ENCODE measurements at regions not wholly inside any gene's neighbourhood (a gene's known extent, or its start where the extent isn't known, plus 50 kb on each side); places are given as distances from the start of the nearest gene placed in this dataset.
A peak's percentile ranks its signal among the peaks of the same experiment; 100 is the strongest.

- TF ChIP-seq ZBTB33 (IDR thresholded peaks at IDR 0.05; ENCODE audit: borderline replicate concordance, low read depth), result no peak
Observed at GRCh38 chr3:70734756-70735155, 422.3 kb upstream of the MDFIC2 start (continued).

GRCh38 chr3:70731046-70731445, 418.6 kb upstream of the MDFIC2 start:
- TF ChIP-seq NRF1 (IDR thresholded peaks at IDR 0.05; ENCODE audit: low read depth, low read length), result no peak
- TF ChIP-seq IRF3 (IDR thresholded peaks at IDR 0.05; ENCODE audit: low read depth, low read length), result no peak
- H3K4me1 ChIP-seq (ENCODE audit: control insufficient read depth in 1 of 2, insufficient read depth in 2 of 2, low read depth in 1 of 2, low read length in 1 of 2), result no peaks in the 10 kb centered on the region; a peak in 2 of 4 replicates
- H3K9me3 ChIP-seq, result no peaks in the 10 kb centered on the region
- ChIA-PET CTCF (interaction anchor here (1.3 kb wide), 1 partner anchor 10 kb away, joined by 3 read pairs; no protein-coding TSS in a partner anchor), POLR2A (no interaction called here)
- no peak overlapping the region for H3K9ac ChIP-seq
- H4K20me1 ChIP-seq (ENCODE audit: insufficient read depth), result no peaks in the 10 kb centered on the region
- H3K9me2 ChIP-seq, result no peaks in the 10 kb centered on the region
- H3K27ac ChIP-seq (ENCODE audit: low read depth in 2 of 2, low read length in 1 of 2), result no peak overlapping the region
- no peak overlapping the region for H3K4me3 ChIP-seq (ENCODE audit: low read depth in 2 of 2, low read length in 1 of 2)
- no peaks in the 10 kb centered on the region for H3K79me2 ChIP-seq (ENCODE audit: insufficient read depth)
- H3K36me3 ChIP-seq (replicated peaks in 1 of 2; ENCODE audit: control insufficient read depth in 1 of 2, insufficient read depth in 2 of 2, low read length in 1 of 2), result no peaks in the 10 kb centered on the region
- DNase-seq, result no peak
- no peak overlapping the region for H2AFZ ChIP-seq (ENCODE audit: low read depth)
- 83% methylated on average over 2 of the region's 2 CpGs for WGBS (ENCODE audit: low lambda C conversion rate)
- no peaks in the 10 kb centered on the region for H3K27me3 ChIP-seq (ENCODE audit: insufficient read depth)
- no peak overlapping the region for H3K4me2 ChIP-seq
- no peaks in the 10 kb centered on the region for H3F3A ChIP-seq (replicated peaks; ENCODE audit: insufficient read depth)

GRCh38 chr3:70729845-70730244, 417.4 kb upstream of the MDFIC2 start:
- Histone ChIP-seq H4K20me1 (ENCODE audit: insufficient read depth) (no peaks in the 10 kb centered on the region), H3K27ac (ENCODE audit: low read depth in 2 of 2, low read length in 1 of 2) (no peak overlapping the region), H3K4me3 (ENCODE audit: low read depth in 2 of 2, low read length in 1 of 2) (no peak overlapping the region), H3K9ac (no peak overlapping the region), H3K4me2 (no peak overlapping the region), H3K79me2 (ENCODE audit: insufficient read depth) (no peaks in the 10 kb centered on the region), H2AFZ (ENCODE audit: low read depth) (0 out of 2 replicates have a peak overlapping the region, but pooled peaks have one; percentile 25), H3K27me3 (ENCODE audit: insufficient read depth) (no peaks in the 10 kb centered on the region), H3F3A (replicated peaks; ENCODE audit: insufficient read depth) (no peaks in the 10 kb centered on the region), H3K4me1 (ENCODE audit: control insufficient read depth in 1 of 2, insufficient read depth in 2 of 2, low read depth in 1 of 2, low read length in 1 of 2) (no peaks in the 10 kb centered on the region; a peak in 2 of 4 replicates), H3K36me3 (replicated peaks in 1 of 2; ENCODE audit: control insufficient read depth in 1 of 2, insufficient read depth in 2 of 2, low read length in 1 of 2) (no peaks in the 10 kb centered on the region), H3K9me2 (no peaks in the 10 kb centered on the region), H3K9me3 (no peaks in the 10 kb centered on the region)
- 66% methylated on average over 3 of the region's 3 CpGs for WGBS (ENCODE audit: low lambda C conversion rate)
- TF ChIP-seq YY1 (IDR thresholded peaks at IDR 0.05; ENCODE audit: low read depth) (no peak), GATA2 (CRISPR knock-in tag; IDR thresholded peaks at IDR 0.05) (no peak), IRF3 (IDR thresholded peaks at IDR 0.05; ENCODE audit: low read depth, low read length) (no peak), TEAD4 (IDR thresholded peaks at IDR 0.05; ENCODE audit: borderline replicate concordance, insufficient read depth) (no peak), RAD21 (IDR thresholded peaks at IDR 0.05; ENCODE audit: low read length) (no peak), USF1 (IDR thresholded peaks at IDR 0.05; ENCODE audit: borderline replicate concordance, low read depth) (no peak), PBX3 (IDR thresholded peaks at IDR 0.05) (no peak)
- no peak for DNase-seq
- CTCF ChIA-PET, result no interaction called here
- POLR2A ChIA-PET, result no interaction called here
